ENCODE measurements at regions not wholly inside any gene's neighbourhood (a gene's known extent, or its start where the extent isn't known, plus 50 kb on each side); places are given as distances from the start of the nearest gene placed in this dataset.

DNA sequence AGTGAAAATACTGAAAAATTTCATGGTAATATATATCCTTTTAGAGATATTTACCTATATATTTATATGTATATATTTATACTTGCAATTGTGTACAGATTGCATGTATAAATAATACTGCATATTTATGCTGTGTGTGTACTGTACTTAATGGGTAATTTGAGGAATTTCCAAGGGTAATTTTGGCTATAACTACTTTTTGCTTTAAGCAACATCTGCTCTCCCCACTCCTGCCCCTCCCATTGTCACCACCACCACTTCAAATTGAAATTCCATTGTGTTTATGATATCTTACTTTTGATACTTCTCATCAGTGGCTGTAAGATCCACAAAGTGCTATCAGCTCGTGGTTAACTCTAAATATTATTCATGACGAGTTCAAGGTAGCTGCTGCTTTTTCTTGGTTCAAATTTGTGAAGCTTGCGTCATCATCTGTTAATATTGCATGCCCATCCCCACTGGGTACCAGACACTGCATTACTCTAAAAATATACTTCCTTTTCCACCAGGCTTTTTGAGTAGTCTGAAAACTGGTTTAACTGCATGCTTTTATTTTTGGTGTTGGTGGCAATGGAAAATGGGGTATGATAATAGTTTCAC lies 91.7 kb upstream of the MITF start:
- TF ChIP-seq, protein P1, sequence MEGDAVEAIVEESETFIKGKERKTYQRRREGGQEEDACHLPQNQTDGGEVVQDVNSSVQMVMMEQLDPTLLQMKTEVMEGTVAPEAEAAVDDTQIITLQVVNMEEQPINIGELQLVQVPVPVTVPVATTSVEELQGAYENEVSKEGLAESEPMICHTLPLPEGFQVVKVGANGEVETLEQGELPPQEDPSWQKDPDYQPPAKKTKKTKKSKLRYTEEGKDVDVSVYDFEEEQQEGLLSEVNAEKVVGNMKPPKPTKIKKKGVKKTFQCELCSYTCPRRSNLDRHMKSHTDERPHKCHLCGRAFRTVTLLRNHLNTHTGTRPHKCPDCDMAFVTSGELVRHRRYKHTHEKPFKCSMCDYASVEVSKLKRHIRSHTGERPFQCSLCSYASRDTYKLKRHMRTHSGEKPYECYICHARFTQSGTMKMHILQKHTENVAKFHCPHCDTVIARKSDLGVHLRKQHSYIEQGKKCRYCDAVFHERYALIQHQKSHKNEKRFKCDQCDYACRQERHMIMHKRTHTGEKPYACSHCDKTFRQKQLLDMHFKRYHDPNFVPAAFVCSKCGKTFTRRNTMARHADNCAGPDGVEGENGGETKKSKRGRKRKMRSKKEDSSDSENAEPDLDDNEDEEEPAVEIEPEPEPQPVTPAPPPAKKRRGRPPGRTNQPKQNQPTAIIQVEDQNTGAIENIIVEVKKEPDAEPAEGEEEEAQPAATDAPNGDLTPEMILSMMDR (IDR thresholded peaks at IDR 0.05), result no peak
- TF ChIP-seq POLR2A (IDR thresholded peaks at IDR 0.05) (no peak), POLR2AphosphoS5 (IDR thresholded peaks at IDR 0.05) (no peak)
